Activated CD8-positive, alpha-beta memory T cell treated with anti-CD3 and anti-CD28 coated beads for 24 hours (primary cell): ENCODE measurements at regions not wholly inside any gene's neighbourhood (a gene's known extent, or its start where the extent isn't known, plus 50 kb on each side); places are given as distances from the start of the nearest gene placed in this dataset.
"Not testable (repeated sequence)": the region's sequence is repeated elsewhere in the genome, so short reads cannot be mapped to it uniquely, and the experiment has no call there.

Experiments
- DNase-seq: peaks from one replicate; pipeline ENCODE4 v3.0.0-alpha.2; 2020

GRCh38 chr5:4022056-4022670 lies 426.5 kb downstream of the IRX1 start:
- no peak for DNase-seq

- no peak for DNase-seq
Measured at GRCh38 chr5:4023091-4023752, 427.6 kb downstream of the IRX1 start.

GRCh38 chr5:4023753-4024335 lies 428.2 kb downstream of the IRX1 start:
- DNase-seq = no peak

- DNase-seq = no peak
Measured at GRCh38 chr5:4027088-4027734, 431.6 kb downstream of the IRX1 start.

- DNase-seq = no peak
Measured at GRCh38 chr5:4028384-4028783, 432.8 kb downstream of the IRX1 start.

- not testable (repeated sequence) for DNase-seq
Measured at GRCh38 chr5:4033546-4033945, 437.9 kb downstream of the IRX1 start.

GRCh38 chr5:4036861-4037260 lies 441.2 kb downstream of the IRX1 start:
- DNase-seq = no peak

GRCh38 chr5:4038994-4039393 lies 443.4 kb downstream of the IRX1 start:
- DNase-seq = no peak

GRCh38 chr5:4042311-4042710 lies 446.7 kb downstream of the IRX1 start:
- no peak for DNase-seq

GRCh38 chr5:4043135-4043534 lies 447.5 kb downstream of the IRX1 start:
- DNase-seq = no peak

- no peak for DNase-seq
Measured at GRCh38 chr5:4044881-4045280, 449.2 kb downstream of the IRX1 start.

- DNase-seq = no peak
Measured at GRCh38 chr5:4048398-4048797, 452.8 kb downstream of the IRX1 start.

- no peak for DNase-seq
Measured at GRCh38 chr5:4050203-4050602, 454.6 kb downstream of the IRX1 start.

GRCh38 chr5:4053136-4053535 lies 457.5 kb downstream of the IRX1 start:
- no peak for DNase-seq

GRCh38 chr5:4054092-4054491 lies 458.5 kb downstream of the IRX1 start:
- DNase-seq = no peak

GRCh38 chr5:4058899-4059298 lies 463.3 kb downstream of the IRX1 start:
- DNase-seq = no peak

GRCh38 chr5:4065472-4066320 lies 470.1 kb downstream of the IRX1 start:
- no peak for DNase-seq

- DNase-seq = no peak
Measured at GRCh38 chr5:4068171-4068570, 472.5 kb downstream of the IRX1 start.

GRCh38 chr5:4078544-4078943 lies 482.9 kb downstream of the IRX1 start:
- DNase-seq = no peak

GRCh38 chr5:4079831-4080230 lies 484.2 kb downstream of the IRX1 start:
- DNase-seq = no peak

GRCh38 chr5:4080370-4080769 lies 484.7 kb downstream of the IRX1 start:
- no peak for DNase-seq

- DNase-seq = no peak
Measured at GRCh38 chr5:4081059-4081458, 485.4 kb downstream of the IRX1 start.

- no peak for DNase-seq
Measured at GRCh38 chr5:4081466-4081865, 485.8 kb downstream of the IRX1 start.
